Breast epithelium (tissue), 3 donors: ENCODE measurements at regions not wholly inside any gene's neighbourhood (a gene's known extent, or its start where the extent isn't known, plus 50 kb on each side); places are given as distances from the start of the nearest gene placed in this dataset.

Experiments used
- CTCF ChIP-seq, 3 donors: fragments of 450-650 bp; IDR thresholded peaks; one replicate each; pipeline ENCODE4 v1.5.1; 2016 to 2017; ENCODE audit warnings: antibody characterized with exemption in 3 of 3, mild to moderate bottlenecking in 3 of 3, moderate library complexity in 3 of 3
- POLR2A ChIP-seq: fragments of 450-650 bp; IDR thresholded peaks from one replicate; pipeline ENCODE4 v1.6.1; 2016; ENCODE audit warnings: antibody characterized with exemption, mild to moderate bottlenecking, moderate library complexity
- POLR2AphosphoS5 ChIP-seq, 3 donors: sonication (generic); formaldehyde crosslinking; IDR thresholded peaks; one replicate each; pipeline ENCODE4 v1.6.1; 2017; ENCODE audit warnings: antibody characterized with exemption in 3 of 3

- TF ChIP-seq CTCF (IDR thresholded peaks at IDR 0.05) (no peak), POLR2A (no peak), POLR2AphosphoS5 (IDR thresholded peaks at IDR 0.05) (no peak)
These were observed 117.9 kb upstream of the GRIA4 start for GRCh38 chr11:105492010-105492409.
